IMR-90 (cell line): ENCODE measurements at regions not wholly inside any gene's neighbourhood (a gene's known extent, or its start where the extent isn't known, plus 50 kb on each side); places are given as distances from the start of the nearest gene placed in this dataset.
A peak's percentile ranks its signal among the peaks of the same experiment; 100 is the strongest.

Experiments used
- ATAC-seq: fragments of 200-7000 bp; cut with Tn5 transposase; 2 replicates; pipeline ENCODE4 v1.9.1; 2020; ENCODE audit warnings: low read depth, mild to moderate bottlenecking, moderate library complexity
- BruUV-seq: library from RNA; stranded (reverse); fragments of 400-500 nt; replicated peaks from 2 replicates; lab custom pipeline; 2021; lab: Mats Ljungman, UMichigan
- CTCF ChIA-PET: fragments of 300-600 bp; formaldehyde crosslinking; extraction: SDS; loops from one replicate; lab custom pipeline; 2021; ENCODE audit warnings: antibody characterized with exemption; lab: Yijun Ruan, JAX
- POLR2A ChIA-PET: fragments of 300-600 bp; sonication (Branson Sonifier 250); formaldehyde crosslinking; loops from one replicate; lab custom pipeline; 2022; ENCODE audit warnings: antibody characterized with exemption; ENCODE audit not compliant: unreplicated experiment; lab: Charles Lee
- DNase-seq: peaks from one replicate; pipeline ENCODE4 v3.0.0; 2013
- H2AFZ ChIP-seq: replicated peaks from 2 replicates; pipeline ENCODE3; 2013; ENCODE audit warnings: low read length, mild to moderate bottlenecking; ENCODE audit not compliant: poor library complexity
- H2AK5ac ChIP-seq: 2 replicates; pipeline ENCODE4 v1.6.1; 2013; ENCODE audit warnings: low read depth, low read length, inconsistent platforms
- H2AK9ac ChIP-seq: replicated peaks from 2 replicates; pipeline ENCODE3; 2013; ENCODE audit warnings: mild to moderate bottlenecking, low read depth, low read length, moderate library complexity; ENCODE audit not compliant: poor library complexity
- H2BK120ac ChIP-seq: 2 replicates; pipeline ENCODE4 v1.6.1; 2013; ENCODE audit warnings: low read depth, low read length, inconsistent platforms
- H2BK15ac ChIP-seq: 3 replicates; pipeline ENCODE4 v1.6.1; 2013; ENCODE audit warnings: low read depth, low read length, inconsistent platforms
- H2BK20ac ChIP-seq: 2 replicates; pipeline ENCODE4 v1.6.1; 2013; ENCODE audit warnings: low read depth, mild to moderate bottlenecking, inconsistent platforms, low read length, moderate library complexity
- H2BK5ac ChIP-seq: 2 replicates; pipeline ENCODE4 v1.6.1; 2013; ENCODE audit warnings: mild to moderate bottlenecking, low read depth, low read length, inconsistent platforms; ENCODE audit not compliant: poor library complexity, severe bottlenecking
- H3K14ac ChIP-seq: replicated peaks from 2 replicates; pipeline ENCODE4 v1.6.1; 2013; ENCODE audit warnings: low read depth, low read length, inconsistent platforms
- H3K18ac ChIP-seq: 2 replicates; pipeline ENCODE4 v1.6.1; 2013; ENCODE audit warnings: low read depth, low read length, control low read depth
- H3K23ac ChIP-seq: 2 replicates; pipeline ENCODE4 v1.6.1; 2013; ENCODE audit warnings: low read depth, low read length, inconsistent platforms
- H3K27ac ChIP-seq: 2 replicates; pipeline ENCODE4 v1.5.1; 2013; ENCODE audit warnings: mild to moderate bottlenecking, control low read depth, low read length; ENCODE audit not compliant: insufficient read depth
- H3K27me3 ChIP-seq: 2 replicates; pipeline ENCODE4 v1.6.1; 2013; ENCODE audit warnings: low read length; ENCODE audit not compliant: control insufficient read depth, insufficient read depth
- H3K36me3 ChIP-seq: 2 replicates; pipeline ENCODE4 v1.6.1; 2013; ENCODE audit warnings: low read length, mixed read lengths; ENCODE audit not compliant: control insufficient read depth, insufficient read depth
- H3K4ac ChIP-seq: 2 replicates; pipeline ENCODE4 v1.6.1; 2013; ENCODE audit warnings: low read depth, low read length, inconsistent platforms
- H3K4me1 ChIP-seq: 2 replicates; pipeline ENCODE4 v1.6.1; 2013; ENCODE audit warnings: low read length, mixed read lengths; ENCODE audit not compliant: control insufficient read depth, insufficient read depth
- H3K4me2 ChIP-seq: 2 replicates; pipeline ENCODE4 v1.6.1; 2013; ENCODE audit warnings: low read depth, mild to moderate bottlenecking, control low read depth, low read length, moderate library complexity
- H3K4me3 ChIP-seq: 2 replicates; pipeline ENCODE4 v1.5.1; 2013; ENCODE audit warnings: low read depth, mild to moderate bottlenecking, control low read depth, low read length, moderate library complexity; ENCODE audit not compliant: insufficient read depth
- H3K56ac ChIP-seq: 2 replicates; pipeline ENCODE4 v1.6.1; 2013; ENCODE audit warnings: low read length, inconsistent platforms; ENCODE audit not compliant: insufficient read depth; ENCODE audit errors: extremely low read depth
- H3K79me1 ChIP-seq, 2 experiments: 2 replicates each; pipeline ENCODE4 v1.6.1; 2013; ENCODE audit warnings: low read length in 2 of 2, inconsistent platforms in 1 of 2, low read depth in 1 of 2
- H3K9ac ChIP-seq: 2 replicates; pipeline ENCODE4 v1.6.1; 2013; ENCODE audit warnings: low read depth, low read length, control low read depth
- H3K9me1 ChIP-seq: 2 replicates; pipeline ENCODE4 v1.6.1; 2013; ENCODE audit warnings: low read length, inconsistent platforms; ENCODE audit not compliant: insufficient read depth
- H3K9me3 ChIP-seq: 2 replicates; pipeline ENCODE4 v1.6.1; 2013; ENCODE audit warnings: low read length; ENCODE audit not compliant: control insufficient read depth, insufficient read depth
- H4K20me1 ChIP-seq: 2 replicates; pipeline ENCODE4 v1.6.1; 2013; ENCODE audit warnings: low read length, inconsistent platforms; ENCODE audit not compliant: insufficient read depth
- H4K5ac ChIP-seq: 2 replicates; pipeline ENCODE4 v1.6.1; 2013; ENCODE audit warnings: mild to moderate bottlenecking, low read depth, low read length, control low read depth
- H4K8ac ChIP-seq, 2 experiments: 2 replicates each; pipeline ENCODE4 v1.6.1; 2013; ENCODE audit warnings: low read depth in 2 of 2, low read length in 2 of 2, control low read depth in 1 of 2, inconsistent platforms in 1 of 2
- H4K91ac ChIP-seq: 2 replicates; pipeline ENCODE4 v1.6.1; 2013; ENCODE audit warnings: low read depth, low read length, inconsistent platforms; ENCODE audit not compliant: insufficient read depth
- BHLHE40 ChIP-seq: fragments of 150-350 bp; IDR thresholded peaks from 2 replicates; pipeline ENCODE4 v1.6.1; 2016; ENCODE audit warnings: mild to moderate bottlenecking, low read depth, low read length
- CEBPB ChIP-seq: IDR thresholded peaks from 2 replicates; pipeline ENCODE4 v1.6.1; 2012; ENCODE audit warnings: low read depth, low read length, improper control_type of control experiment
- CHD1 ChIP-seq: IDR thresholded peaks from 2 replicates; pipeline ENCODE4 v1.6.1; 2012; ENCODE audit warnings: low read depth, low read length, improper control_type of control experiment
- FOS ChIP-seq: fragments of 150-350 bp; IDR thresholded peaks from 2 replicates; pipeline ENCODE4 v1.6.1; 2016; ENCODE audit warnings: low read depth, low read length
- MAFK ChIP-seq: IDR thresholded peaks from 2 replicates; pipeline ENCODE4 v1.6.1; 2012; ENCODE audit warnings: low read depth, low read length, improper control_type of control experiment
- MAZ ChIP-seq: IDR thresholded peaks from 2 replicates; pipeline ENCODE4 v1.6.1; 2012; ENCODE audit warnings: low read depth, mild to moderate bottlenecking, low read length, improper control_type of control experiment, moderate library complexity, borderline replicate concordance
- MXI1 ChIP-seq: IDR thresholded peaks from 2 replicates; pipeline ENCODE4 v1.6.1; 2012; ENCODE audit warnings: low read depth, mild to moderate bottlenecking, low read length, moderate library complexity, borderline replicate concordance
- NFE2L2 ChIP-seq: fragments of 150-350 bp; IDR thresholded peaks from 2 replicates; pipeline ENCODE4 v1.6.1; 2016; ENCODE audit warnings: low read depth, mild to moderate bottlenecking, low read length
- POLR2A ChIP-seq: IDR thresholded peaks from 2 replicates; pipeline ENCODE4 v1.6.1; 2012; ENCODE audit warnings: mild to moderate bottlenecking, low read depth, low read length
- RAD21 ChIP-seq: IDR thresholded peaks from 2 replicates; pipeline ENCODE4 v1.6.1; 2012; ENCODE audit warnings: low read length, improper control_type of control experiment
- RCOR1 ChIP-seq: IDR thresholded peaks from 2 replicates; pipeline ENCODE4 v1.6.1; 2012; ENCODE audit warnings: mild to moderate bottlenecking, low read length, improper control_type of control experiment; ENCODE audit not compliant: insufficient replicate concordance
- RFX5 ChIP-seq: IDR thresholded peaks from 2 replicates; pipeline ENCODE4 v1.8.0; 2012; ENCODE audit warnings: low read depth, mild to moderate bottlenecking, low read length, moderate library complexity
- SMC3 ChIP-seq: fragments of 150-350 bp; IDR thresholded peaks from 2 replicates; pipeline ENCODE4 v1.6.1; 2016; ENCODE audit warnings: low read depth, mild to moderate bottlenecking, antibody characterized with exemption, low read length, moderate library complexity
- USF2 ChIP-seq: fragments of 150-350 bp; IDR thresholded peaks from 2 replicates; pipeline ENCODE4 v1.6.1; 2017; ENCODE audit warnings: mild to moderate bottlenecking, antibody characterized with exemption, low read length, low read depth
- WGBS, 2 experiments: methylation state at CpG; one replicate each; pipeline versions ENCODE4 v1.1.5 to v1.1.7; 2013; ENCODE audit warnings: missing lambda C conversion rate in 2 of 2; ENCODE audit not compliant: insufficient read length in 1 of 2; ENCODE audit errors: extremely low coverage in 2 of 2; 5-methylcytosine and 5-hydroxymethylcytosine counted together
- dilution Hi-C: fragments of 300-500 bp; cut with HindIII; formaldehyde crosslinking; loops from one replicate; pipeline ENCODE4 v1.14.3; 2018; ENCODE audit warnings: low sequenced_read_pairs; ENCODE audit not compliant: unreplicated experiment
- in situ Hi-C: fragments of 300-500 bp; cut with MboI; formaldehyde crosslinking; loops from 3 replicates; pipeline ENCODE4 v1.14.3; 2019; ENCODE audit warnings: low sequenced_read_pairs, inconsistent platforms, mixed read lengths
- intact Hi-C: fragments of 100-400 bp; cut with micrococcal nuclease; formaldehyde crosslinking; loops from 2 replicates; pipeline ENCODE4 v1.10.0; 2022
- TF ChIP-seq, protein P1 (sequence below): conservative IDR thresholded peaks from 2 replicates; pipeline ENCODE4 v1.5.1; 2012; ENCODE audit warnings: mild to moderate bottlenecking, low read depth, low read length, improper control_type of control experiment
- TF ChIP-seq, protein P2 (sequence below): fragments of 150-350 bp; IDR thresholded peaks from 2 replicates; pipeline ENCODE4 v1.6.1; 2016; ENCODE audit warnings: low read depth, mild to moderate bottlenecking, low read length, moderate library complexity, borderline replicate concordance

DNA sequence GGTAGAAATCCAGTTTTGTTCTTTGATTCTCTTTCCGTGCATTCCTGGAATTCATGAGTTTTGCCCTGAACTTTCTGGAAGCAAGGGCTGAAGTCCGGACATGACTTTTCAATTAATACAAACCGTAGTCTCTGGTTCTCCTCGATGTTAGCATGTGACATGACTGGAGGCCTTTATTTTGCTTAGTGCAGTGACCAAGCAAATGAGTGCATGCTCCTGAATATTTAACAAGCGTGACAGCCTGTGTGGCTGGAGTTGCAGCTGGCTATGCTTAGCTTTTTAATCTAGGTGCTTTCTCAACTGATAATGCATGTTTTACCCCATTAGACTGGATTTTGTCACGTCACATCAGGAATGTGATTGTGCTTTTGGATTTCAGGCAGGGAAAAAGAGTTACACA is 302.1 kb downstream of the MAP2K6 start:
- H3K79me1 ChIP-seq = no peaks in the 10 kb centered on the region
- peaks cover 11% of the 10 kb centered on the region for H3K4me1 ChIP-seq
- in situ Hi-C loops = no loop called here
- WGBS, 2 experiments = no CpG with 5 or more reads among the region's 6 CpGs
- H3K27me3 ChIP-seq = no peaks in the 10 kb centered on the region
- H4K20me1 ChIP-seq = no peaks in the 10 kb centered on the region
- H2BK20ac ChIP-seq = no peak overlapping the region
- H4K8ac ChIP-seq = 0 out of 4 replicates have a peak overlapping the region, but pooled peaks of 1 of the 2 experiments have one; percentile 17
- H3K9me3 ChIP-seq = no peaks in the 10 kb centered on the region
- H2AFZ ChIP-seq = no peak overlapping the region
- DNase-seq = no peak
- no peaks in the 10 kb centered on the region for H3K9me1 ChIP-seq
- no peak overlapping the region for H2BK5ac ChIP-seq
- POLR2A ChIA-PET = no interaction called here
- CTCF ChIA-PET = interaction anchor here (0.6 kb wide), 1 partner anchor 134 kb away, joined by 3 read pairs; no protein-coding TSS in a partner anchor
- H3K9ac ChIP-seq = no peak overlapping the region
- H3K56ac ChIP-seq = no peak overlapping the region
- no peak overlapping the region for H3K14ac ChIP-seq
- no peaks in the 10 kb centered on the region for H3K36me3 ChIP-seq
- H3K23ac ChIP-seq = no peak overlapping the region
- peak overlapping the region; percentile 4; the same call in 1 of the 2 replicates for H4K5ac ChIP-seq
- dilution Hi-C loops = no loop called here
- peak overlapping the region; percentile 33; the same call in 1 of the 2 replicates for H3K18ac ChIP-seq
- no peak overlapping the region for H3K4me2 ChIP-seq
- no peak overlapping the region for H3K4me3 ChIP-seq
- H4K91ac ChIP-seq = no peak overlapping the region
- BruUV-seq = no TSS peak
- peak overlapping the region; percentile 22; the same call in 1 of the 2 replicates for H2BK120ac ChIP-seq
- no peak overlapping the region for H3K27ac ChIP-seq
- H2AK9ac ChIP-seq = no peak overlapping the region
- H2AK5ac ChIP-seq = no peak overlapping the region
- TF ChIP-seq, protein P1, sequence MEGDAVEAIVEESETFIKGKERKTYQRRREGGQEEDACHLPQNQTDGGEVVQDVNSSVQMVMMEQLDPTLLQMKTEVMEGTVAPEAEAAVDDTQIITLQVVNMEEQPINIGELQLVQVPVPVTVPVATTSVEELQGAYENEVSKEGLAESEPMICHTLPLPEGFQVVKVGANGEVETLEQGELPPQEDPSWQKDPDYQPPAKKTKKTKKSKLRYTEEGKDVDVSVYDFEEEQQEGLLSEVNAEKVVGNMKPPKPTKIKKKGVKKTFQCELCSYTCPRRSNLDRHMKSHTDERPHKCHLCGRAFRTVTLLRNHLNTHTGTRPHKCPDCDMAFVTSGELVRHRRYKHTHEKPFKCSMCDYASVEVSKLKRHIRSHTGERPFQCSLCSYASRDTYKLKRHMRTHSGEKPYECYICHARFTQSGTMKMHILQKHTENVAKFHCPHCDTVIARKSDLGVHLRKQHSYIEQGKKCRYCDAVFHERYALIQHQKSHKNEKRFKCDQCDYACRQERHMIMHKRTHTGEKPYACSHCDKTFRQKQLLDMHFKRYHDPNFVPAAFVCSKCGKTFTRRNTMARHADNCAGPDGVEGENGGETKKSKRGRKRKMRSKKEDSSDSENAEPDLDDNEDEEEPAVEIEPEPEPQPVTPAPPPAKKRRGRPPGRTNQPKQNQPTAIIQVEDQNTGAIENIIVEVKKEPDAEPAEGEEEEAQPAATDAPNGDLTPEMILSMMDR = no peak
- TF ChIP-seq BHLHE40 (no peak), MXI1 (no peak), CHD1 (no peak), POLR2A (no peak), CEBPB (no peak), MAZ (no peak), RAD21 (no peak), USF2 (no peak), SMC3 (no peak), NFE2L2 (no peak), RFX5 (no peak), RCOR1 (no peak), FOS (no peak), MAFK (no peak)
- TF ChIP-seq, protein P2, sequence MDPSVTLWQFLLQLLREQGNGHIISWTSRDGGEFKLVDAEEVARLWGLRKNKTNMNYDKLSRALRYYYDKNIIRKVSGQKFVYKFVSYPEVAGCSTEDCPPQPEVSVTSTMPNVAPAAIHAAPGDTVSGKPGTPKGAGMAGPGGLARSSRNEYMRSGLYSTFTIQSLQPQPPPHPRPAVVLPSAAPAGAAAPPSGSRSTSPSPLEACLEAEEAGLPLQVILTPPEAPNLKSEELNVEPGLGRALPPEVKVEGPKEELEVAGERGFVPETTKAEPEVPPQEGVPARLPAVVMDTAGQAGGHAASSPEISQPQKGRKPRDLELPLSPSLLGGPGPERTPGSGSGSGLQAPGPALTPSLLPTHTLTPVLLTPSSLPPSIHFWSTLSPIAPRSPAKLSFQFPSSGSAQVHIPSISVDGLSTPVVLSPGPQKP = no peak
- H3K4ac ChIP-seq = no peak overlapping the region
- no peak for ATAC-seq
- H2BK15ac ChIP-seq = 0 out of 3 replicates have a peak overlapping the region, but pooled peaks have one; percentile 65
- intact Hi-C loops = no loop called here
